Ecto neural progenitor cell (in vitro differentiated cells): ENCODE measurements at regions not wholly inside any gene's neighbourhood (a gene's known extent, or its start where the extent isn't known, plus 50 kb on each side); places are given as distances from the start of the nearest gene placed in this dataset.
"Not testable (repeated sequence)": the region's sequence is repeated elsewhere in the genome, so short reads cannot be mapped to it uniquely, and the experiment has no call there.

Experiments used
- DNase-seq: peaks from one replicate; pipeline ENCODE4 v3.0.0-alpha.2; 2018; ENCODE audit warnings: low spot score

GRCh38 chr18:5830902-5831301, 64.4 kb downstream of the TMEM200C start:
- not testable (repeated sequence) for DNase-seq

GRCh38 chr18:5828913-5829312, 66.4 kb downstream of the TMEM200C start:
- no peak for DNase-seq

GRCh38 chr18:5825663-5826062, 69.7 kb downstream of the TMEM200C start:
- DNase-seq = no peak

- DNase-seq = no peak
These were observed 70.8 kb downstream of the TMEM200C start for GRCh38 chr18:5824370-5824984.

- DNase-seq = no peak
These were observed 77.5 kb downstream of the TMEM200C start for GRCh38 chr18:5817816-5818215.

- DNase-seq = no peak
These were observed 88.5 kb downstream of the TMEM200C start for GRCh38 chr18:5806860-5807259.

- no peak for DNase-seq
These were observed 107.4 kb downstream of the TMEM200C start for GRCh38 chr18:5787936-5788335.

GRCh38 chr18:5779922-5780321, 115.4 kb downstream of the TMEM200C start:
- DNase-seq = no peak

- no peak for DNase-seq
These were observed 122.8 kb downstream of the TMEM200C start for GRCh38 chr18:5772306-5773105.

- DNase-seq = no peak
These were observed 124.0 kb downstream of the TMEM200C start for GRCh38 chr18:5771343-5771742.

- no peak for DNase-seq
These were observed 125.1 kb downstream of the TMEM200C start for GRCh38 chr18:5770176-5770575.

GRCh38 chr18:5768454-5768853, 126.9 kb downstream of the TMEM200C start:
- no peak for DNase-seq

GRCh38 chr18:5759194-5759593, 136.1 kb downstream of the TMEM200C start:
- no peak for DNase-seq

GRCh38 chr18:5756823-5757222, 138.5 kb downstream of the TMEM200C start:
- no peak for DNase-seq

- DNase-seq = no peak
These were observed 147.6 kb downstream of the TMEM200C start for GRCh38 chr18:5747678-5748077.

GRCh38 chr18:5746844-5747243, 148.5 kb downstream of the TMEM200C start:
- DNase-seq = no peak

- no peak for DNase-seq
These were observed 150.7 kb downstream of the TMEM200C start for GRCh38 chr18:5744659-5745058.

GRCh38 chr18:5738526-5738925, 156.8 kb downstream of the TMEM200C start:
- DNase-seq = no peak

GRCh38 chr18:5732318-5732717, 163.0 kb downstream of the TMEM200C start:
- DNase-seq = no peak

GRCh38 chr18:5729983-5730699, 165.2 kb downstream of the TMEM200C start:
- DNase-seq = no peak

GRCh38 chr18:5728531-5728930, 166.8 kb downstream of the TMEM200C start:
- DNase-seq = no peak

GRCh38 chr18:5726011-5726410, 169.3 kb downstream of the TMEM200C start:
- DNase-seq = no peak

GRCh38 chr18:5721924-5722323, 173.4 kb downstream of the TMEM200C start:
- DNase-seq = no peak
